Neuronal stem cell (in vitro differentiated cells): ENCODE measurements at regions not wholly inside any gene's neighbourhood (a gene's known extent, or its start where the extent isn't known, plus 50 kb on each side); places are given as distances from the start of the nearest gene placed in this dataset.
A peak's percentile ranks its signal among the peaks of the same experiment; 100 is the strongest.

Experiments used
- DNase-seq: peaks from one replicate; pipeline ENCODE4 v3.0.0-alpha.2; 2013; ENCODE audit warnings: low spot score
- H2AFZ ChIP-seq: one replicate; pipeline ENCODE4 v1.6.1; 2013; ENCODE audit warnings: mild to moderate bottlenecking, low read length, inconsistent platforms
- H2AK5ac ChIP-seq: 2 replicates; pipeline ENCODE4 v1.6.1; 2013; ENCODE audit warnings: low read depth, mild to moderate bottlenecking, inconsistent platforms, low read length, moderate library complexity, mixed read lengths
- H2BK120ac ChIP-seq: 2 replicates; pipeline ENCODE4 v1.6.1; 2013; ENCODE audit warnings: low read depth, mild to moderate bottlenecking, inconsistent platforms, low read length, moderate library complexity, mixed read lengths
- H2BK12ac ChIP-seq: one replicate; pipeline ENCODE4 v1.6.1; 2013; ENCODE audit warnings: low read length, inconsistent platforms
- H2BK15ac ChIP-seq: 2 replicates; pipeline ENCODE4 v1.6.1; 2013; ENCODE audit warnings: mild to moderate bottlenecking, low read length, inconsistent platforms, mixed read lengths
- H2BK5ac ChIP-seq: one replicate; pipeline ENCODE4 v1.6.1; 2013; ENCODE audit warnings: inconsistent platforms, mild to moderate bottlenecking, low read length, moderate library complexity
- H3K14ac ChIP-seq: one replicate; pipeline ENCODE4 v1.6.1; 2013; ENCODE audit warnings: low read length, inconsistent platforms
- H3K18ac ChIP-seq: 2 replicates; pipeline ENCODE4 v1.6.1; 2013; ENCODE audit warnings: low read length, inconsistent platforms
- H3K23ac ChIP-seq: 2 replicates; pipeline ENCODE4 v1.6.1; 2013; ENCODE audit warnings: low read depth, mild to moderate bottlenecking, mixed read lengths, low read length, inconsistent platforms; ENCODE audit not compliant: poor library complexity
- H3K27ac ChIP-seq: replicated peaks from 3 replicates; pipeline ENCODE4 v1.5.1; 2013; ENCODE audit warnings: low read length, inconsistent platforms
- H3K27me3 ChIP-seq, 3 experiments: 2 replicates each; pipeline ENCODE4 v1.6.1; 2013; ENCODE audit warnings: low read length in 3 of 3, mild to moderate bottlenecking in 2 of 3, inconsistent platforms in 1 of 3, low read depth in 1 of 3, mixed read lengths in 1 of 3, moderate library complexity in 1 of 3; ENCODE audit not compliant: control insufficient read depth in 3 of 3, insufficient read depth in 3 of 3
- H3K36me3 ChIP-seq, 2 donors: replicated peaks in 1 of 2; 2 replicates each; pipeline ENCODE4 v1.6.1; 2013; ENCODE audit warnings: low read length in 2 of 2; ENCODE audit not compliant: control insufficient read depth in 2 of 2, insufficient read depth in 2 of 2
- H3K4ac ChIP-seq: 2 replicates; pipeline ENCODE4 v1.6.1; 2013; ENCODE audit warnings: inconsistent platforms, mild to moderate bottlenecking, low read length, moderate library complexity
- H3K4me1 ChIP-seq, 2 donors: 1 replicate in 1 of 2; 2 replicates in 1 of 2; pipeline ENCODE4 v1.6.1; 2013; ENCODE audit warnings: low read length in 2 of 2, low read depth in 1 of 2; ENCODE audit not compliant: control insufficient read depth in 2 of 2, insufficient read depth in 1 of 2
- H3K4me2 ChIP-seq: one replicate; pipeline ENCODE4 v1.6.1; 2013; ENCODE audit warnings: mild to moderate bottlenecking, low read length, inconsistent platforms; ENCODE audit not compliant: insufficient read depth, poor library complexity, severe bottlenecking
- H3K4me3 ChIP-seq, 2 donors: 2 replicates each; pipeline ENCODE4 v1.5.1; 2013; ENCODE audit warnings: low read length in 2 of 2, mild to moderate bottlenecking in 2 of 2, inconsistent platforms in 1 of 2, moderate library complexity in 1 of 2
- H3K79me1 ChIP-seq: one replicate; pipeline ENCODE4 v1.6.1; 2013; ENCODE audit warnings: low read depth, mild to moderate bottlenecking, inconsistent platforms, low read length, moderate library complexity
- H3K9ac ChIP-seq: one replicate; pipeline ENCODE4 v1.6.1; 2013; ENCODE audit warnings: mild to moderate bottlenecking, low read depth, low read length, inconsistent platforms; ENCODE audit not compliant: poor library complexity
- H3K9me3 ChIP-seq, 2 donors: replicated peaks in 1 of 2; 2 replicates each; pipeline versions ENCODE3 to v1.6.1; 2013; ENCODE audit warnings: low read length in 2 of 2, mild to moderate bottlenecking in 2 of 2, inconsistent platforms in 1 of 2, low read depth in 1 of 2, mixed read lengths in 1 of 2, moderate library complexity in 1 of 2; ENCODE audit not compliant: control insufficient read depth in 2 of 2, insufficient read depth in 1 of 2
- H4K8ac ChIP-seq: one replicate; pipeline ENCODE4 v1.6.1; 2013; ENCODE audit warnings: low read depth, mild to moderate bottlenecking, inconsistent platforms, low read length, moderate library complexity
- H4K91ac ChIP-seq: one replicate; pipeline ENCODE4 v1.6.1; 2013; ENCODE audit warnings: low read length, low read depth, mild to moderate bottlenecking, inconsistent platforms; ENCODE audit not compliant: poor library complexity
- WGBS, 2 donors: extraction: QIAGEN DNeasy Blood & Tissue Kit; methylation state at CpG; one replicate each; pipeline ENCODE4 v1.1.7; 2013; ENCODE audit warnings: missing lambda C conversion rate in 2 of 2, mixed read lengths in 1 of 2; ENCODE audit not compliant: insufficient read length in 2 of 2, insufficient replicate concordance in 1 of 2; ENCODE audit errors: extremely low coverage in 2 of 2; 5-methylcytosine and 5-hydroxymethylcytosine counted together

DNA sequence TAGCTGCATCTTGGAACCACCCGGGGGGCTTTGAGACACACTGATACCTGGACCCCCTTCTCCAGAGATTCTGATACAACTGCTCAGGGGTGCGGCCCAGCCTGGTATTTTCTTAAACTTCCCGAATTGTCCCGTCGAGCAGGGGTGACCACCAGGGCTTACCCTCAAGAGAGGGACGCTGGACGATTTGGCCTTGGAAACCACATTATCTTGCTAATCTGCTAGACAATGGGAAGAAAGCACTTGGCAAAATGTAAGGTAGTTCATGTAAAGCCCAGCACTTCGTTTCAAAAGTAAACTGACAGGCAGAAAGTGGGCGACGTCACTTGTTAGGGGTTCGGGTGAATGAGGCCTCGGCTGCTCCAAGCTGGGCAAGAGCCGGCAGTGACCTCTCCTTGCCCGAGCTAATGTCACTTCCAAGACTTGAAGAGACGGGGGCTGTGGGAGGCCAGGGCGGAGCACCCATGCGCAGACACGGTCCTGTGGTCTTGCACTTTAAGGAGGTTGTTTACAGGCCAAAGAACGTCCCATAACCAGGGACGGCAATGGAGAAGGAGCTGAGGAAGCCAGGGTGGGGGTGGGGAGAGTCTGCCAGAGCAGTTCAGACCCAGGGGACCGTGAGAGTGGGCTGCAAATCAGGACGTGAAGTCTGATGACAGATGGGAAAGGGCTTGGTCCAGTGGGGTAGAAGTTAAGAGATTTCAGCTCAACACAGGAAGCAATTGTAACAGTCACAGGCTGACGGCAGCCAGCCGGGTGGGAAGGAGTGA lies 152.7 kb upstream of the GSE1 start:
- no peak overlapping the region for H3K4me2 ChIP-seq
- no peak overlapping the region for H2BK15ac ChIP-seq
- no peaks in the 10 kb centered on the region for H3K79me1 ChIP-seq
- H2AFZ ChIP-seq: no peak overlapping the region
- H3K36me3 ChIP-seq: no peaks in the 10 kb centered on the region
- H2BK12ac ChIP-seq: no peak overlapping the region
- H3K4ac ChIP-seq: no peak overlapping the region
- H3K23ac ChIP-seq: no peak overlapping the region
- H3K18ac ChIP-seq: peak overlapping the region; percentile 54
- no peak overlapping the region for H3K4me3 ChIP-seq
- H4K91ac ChIP-seq: no peak overlapping the region
- no peak overlapping the region for H2BK120ac ChIP-seq
- no peak overlapping the region for H4K8ac ChIP-seq
- H3K27ac ChIP-seq: no peak overlapping the region
- DNase-seq: no peak
- peaks cover 3 to 55% (median 45%) of the 10 kb centered on the region in 3 experiments for H3K27me3 ChIP-seq
- peaks cover 30 to 68% of the 10 kb centered on the region in 2 donors for H3K4me1 ChIP-seq
- H3K9me3 ChIP-seq: no peaks in the 10 kb centered on the region
- WGBS, 2 donors: no CpG with 5 or more reads among the region's 24 CpGs
- H3K9ac ChIP-seq: no peak overlapping the region
- H2AK5ac ChIP-seq: no peak overlapping the region
- peak overlapping the region; percentile 10 for H3K14ac ChIP-seq
- H2BK5ac ChIP-seq: no peak overlapping the region

DNA sequence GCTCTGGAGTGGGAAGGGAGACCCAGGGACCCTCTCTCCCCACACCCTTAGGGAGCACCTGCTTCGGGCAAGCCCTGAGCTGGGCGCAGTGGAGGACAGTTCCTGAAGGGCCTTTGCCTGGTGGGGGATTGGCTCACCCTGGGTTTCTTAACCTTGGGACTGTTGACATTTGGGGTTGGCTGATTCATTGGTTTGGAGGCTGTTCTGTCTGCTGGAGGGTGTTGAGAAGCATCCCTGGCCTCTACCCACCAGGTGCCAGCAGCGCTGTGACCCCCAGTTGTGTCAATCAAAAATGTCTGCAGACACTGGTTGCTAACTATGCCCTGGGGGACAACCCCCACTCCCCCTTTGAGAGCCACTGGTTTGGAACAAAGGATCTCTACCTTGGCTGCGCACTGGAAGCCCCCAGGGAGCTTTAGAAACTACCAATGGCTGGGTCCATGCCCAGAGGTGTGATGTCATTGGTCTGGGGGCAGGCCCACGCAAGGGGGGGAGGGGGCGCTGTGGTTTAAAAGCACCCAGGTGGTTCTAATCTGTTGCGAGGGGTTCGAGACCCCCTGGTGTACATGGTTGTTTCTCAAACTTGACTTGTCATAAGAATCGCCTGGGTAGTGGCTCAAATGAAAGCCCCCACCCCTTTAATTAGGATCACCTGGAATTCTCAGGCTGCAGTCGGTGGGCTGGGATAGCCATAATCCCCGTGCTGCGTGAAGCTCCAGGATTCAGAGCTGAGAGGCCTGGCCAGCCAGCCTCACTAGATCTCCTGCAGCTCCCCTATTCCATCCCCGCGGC lies 151.9 kb upstream of the GSE1 start:
- Histone ChIP-seq H3K9ac (no peak overlapping the region), H2BK5ac (no peak overlapping the region), H2AFZ (no peak overlapping the region), H3K27ac (no peak overlapping the region), H3K4me1 (peaks cover 26 to 63% of the 10 kb centered on the region in 2 donors), H2AK5ac (no peak overlapping the region), H3K27me3 (peaks cover 3 to 62% (median 45%) of the 10 kb centered on the region in 3 experiments), H3K23ac (no peak overlapping the region), H3K9me3 (no peaks in the 10 kb centered on the region), H3K79me1 (no peaks in the 10 kb centered on the region), H3K36me3 (no peaks in the 10 kb centered on the region), H3K4ac (no peak overlapping the region), H3K14ac (peak overlapping the region; percentile 10), H3K4me3 (no peak overlapping the region), H2BK12ac (no peak overlapping the region), H2BK120ac (no peak overlapping the region), H3K18ac (no peak overlapping the region), H3K4me2 (no peak overlapping the region), H2BK15ac (no peak overlapping the region), H4K8ac (no peak overlapping the region), H4K91ac (no peak overlapping the region)
- no peak for DNase-seq
- WGBS, 2 donors: no CpG with 5 or more reads among the region's 14 CpGs

- Histone ChIP-seq H2AK5ac (no peak overlapping the region), H3K18ac (peak overlapping the region; percentile 82), H3K4me1 (peaks cover 25 to 55% of the 10 kb centered on the region in 2 donors), H3K79me1 (no peaks in the 10 kb centered on the region), H2AFZ (peak overlapping the region; percentile 75), H3K4ac (no peak overlapping the region), H3K4me3 (peak overlapping the region; percentile 10 to 31), H2BK120ac (no peak overlapping the region), H3K9ac (peak overlapping the region; percentile 44), H2BK15ac (no peak overlapping the region), H3K23ac (peak overlapping the region; percentile 67), H3K4me2 (peak overlapping the region; percentile 57), H3K36me3 (no peaks in the 10 kb centered on the region), H3K9me3 (no peaks in the 10 kb centered on the region), H4K8ac (no peak overlapping the region), H2BK12ac (no peak overlapping the region), H3K27ac (no peak overlapping the region), H2BK5ac (peak overlapping the region; percentile 45), H3K14ac (peak overlapping the region; percentile 73), H3K27me3 (peaks cover 3 to 59% (median 45%) of the 10 kb centered on the region in 3 experiments), H4K91ac (no peak overlapping the region)
- peak; percentile 64 for DNase-seq
- no CpG with 5 or more reads among the region's 35 CpGs for WGBS, 2 donors
These were observed 151.1 kb upstream of the GSE1 start for GRCh38 chr16:85461814-85462713.
